GM18858 (cell line): ENCODE measurements at regions not wholly inside any gene's neighbourhood (a gene's known extent, or its start where the extent isn't known, plus 50 kb on each side); places are given as distances from the start of the nearest gene placed in this dataset.

Source experiments
- ATAC-seq: cut with Tn5 transposase; IDR thresholded peaks from one replicate; pipeline ENCODE4 v1.9.1; 2021; ENCODE audit not compliant: unreplicated experiment

- no peak for ATAC-seq
Measured at GRCh38 chr17:71107136-71107535, 937.8 kb downstream of the KCNJ2 start.

GRCh38 chr17:71109697-71110096, 940.4 kb downstream of the KCNJ2 start:
- ATAC-seq = no peak

DNA sequence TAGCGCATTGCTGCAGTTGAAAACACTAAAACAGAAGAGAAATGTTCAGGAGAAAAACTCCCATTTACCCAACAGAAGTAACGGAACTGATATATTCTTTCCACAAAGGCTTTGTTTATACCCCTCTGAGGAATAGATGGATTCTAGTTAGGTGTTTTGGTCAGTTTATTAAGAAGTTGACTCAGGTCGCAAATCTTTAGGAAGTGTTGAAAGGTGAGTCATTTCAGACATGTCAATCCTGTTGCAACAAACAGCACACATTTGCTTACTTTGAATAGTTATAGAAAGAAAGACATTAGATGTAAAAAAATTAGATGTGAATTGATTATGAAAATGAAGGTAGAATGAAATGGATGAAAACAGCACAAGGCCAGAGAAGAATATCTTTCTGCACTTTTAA, 941.0 kb downstream of the KCNJ2 start:
- no peak for ATAC-seq

GRCh38 chr17:71111460-71111859, 942.1 kb downstream of the KCNJ2 start:
- no peak for ATAC-seq

- no peak for ATAC-seq
Measured at GRCh38 chr17:71111934-71112333, 942.6 kb downstream of the KCNJ2 start.

DNA sequence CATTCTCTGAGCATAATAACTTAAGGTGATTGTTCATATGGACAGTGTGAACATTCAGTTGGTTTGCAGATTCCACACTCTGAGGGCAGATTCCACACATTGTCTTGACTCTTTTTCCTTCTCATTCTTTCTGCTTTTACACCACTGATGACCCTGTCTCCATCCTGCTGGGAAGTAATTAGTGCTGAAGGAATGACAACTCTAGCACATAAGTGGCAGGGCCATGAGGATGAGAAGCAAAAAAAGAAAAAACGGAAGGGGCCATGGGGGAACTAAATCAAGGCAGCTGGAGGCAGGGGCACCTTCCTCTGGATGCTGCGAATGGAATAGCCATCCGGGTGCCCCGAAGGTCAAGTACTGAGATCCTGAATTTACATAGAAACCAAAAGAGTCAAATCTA, 944.0 kb downstream of the KCNJ2 start:
- ATAC-seq = no peak

- no peak for ATAC-seq
Measured at GRCh38 chr17:71114911-71115668, 945.8 kb downstream of the KCNJ2 start.

- ATAC-seq = no peak
Measured at GRCh38 chr17:71115669-71115972, 946.3 kb downstream of the KCNJ2 start.

DNA sequence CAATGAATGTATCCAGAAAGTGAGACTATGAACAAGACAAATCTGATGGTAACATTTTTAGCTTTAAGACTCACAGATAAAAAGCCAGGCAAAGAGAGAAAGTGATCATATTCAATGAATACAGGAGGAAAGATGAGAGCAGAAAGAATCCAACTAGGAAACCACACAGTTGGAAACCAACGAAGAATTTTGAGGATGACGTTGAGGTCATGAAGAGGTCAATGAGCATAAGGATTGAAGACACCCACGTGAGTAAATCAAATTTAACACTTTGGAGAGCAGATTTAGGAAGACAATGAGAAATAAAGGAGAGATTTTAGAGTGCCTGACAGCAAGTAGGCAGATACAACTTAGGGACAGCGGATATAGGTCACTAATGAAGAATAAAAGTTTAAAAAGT, 948.1 kb downstream of the KCNJ2 start:
- ATAC-seq = no peak

DNA sequence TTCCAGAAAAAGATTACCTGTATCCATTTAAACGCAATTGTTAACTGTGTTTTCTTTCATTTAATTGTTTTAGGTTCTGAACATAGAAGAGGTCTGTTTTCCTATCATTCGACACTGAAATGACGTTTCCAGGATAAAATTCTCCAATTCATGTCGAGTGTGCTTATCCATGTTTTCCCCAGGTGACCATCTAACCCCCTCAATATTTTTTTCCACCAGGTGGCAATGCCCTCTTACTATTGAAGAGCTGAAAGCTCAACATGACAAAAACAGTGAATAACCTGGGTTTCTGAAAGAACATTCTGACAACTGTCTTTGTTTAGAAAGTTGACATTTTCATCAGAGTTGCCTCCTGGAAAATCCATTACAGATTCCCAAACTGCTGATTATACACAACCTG, 948.7 kb downstream of the KCNJ2 start:
- no peak for ATAC-seq

DNA sequence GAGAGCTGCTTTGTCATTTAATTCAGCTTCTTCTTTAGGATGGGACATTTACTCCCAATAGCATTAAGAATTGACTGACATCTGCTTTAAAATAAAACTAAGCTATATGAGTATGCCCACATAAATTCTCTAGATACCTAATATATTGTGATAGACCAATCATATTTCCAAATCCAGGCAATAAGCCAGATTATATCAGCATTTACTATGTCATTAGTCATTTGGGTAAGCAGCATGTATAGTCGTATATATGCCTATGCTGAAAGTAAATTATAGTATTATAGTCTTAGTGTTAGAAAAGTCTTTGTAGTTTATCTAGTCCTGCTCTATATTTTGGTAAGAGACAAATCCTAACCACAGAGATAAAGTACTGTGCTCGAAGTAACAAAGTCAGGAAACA, 958.1 kb downstream of the KCNJ2 start:
- no peak for ATAC-seq

GRCh38 chr17:71142333-71142732, 973.0 kb downstream of the KCNJ2 start:
- ATAC-seq = no peak

DNA sequence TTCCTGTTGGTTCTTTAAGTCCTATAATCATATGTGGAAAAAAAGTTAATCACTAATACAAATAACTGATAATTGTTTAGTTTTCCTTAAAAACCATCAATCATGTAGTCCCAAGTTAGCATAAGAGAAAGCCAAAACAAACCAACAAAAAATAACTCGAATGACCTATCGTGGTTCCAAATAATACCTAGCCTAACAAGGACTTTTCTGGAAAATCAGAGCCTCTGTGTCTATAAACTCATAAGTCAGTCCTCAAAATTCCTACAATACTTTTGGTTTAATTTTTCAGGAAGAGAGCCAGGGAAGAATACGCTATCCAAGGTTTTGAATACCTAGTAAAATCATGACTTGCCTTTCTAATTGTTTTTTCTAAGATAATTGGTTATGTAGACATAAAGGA, 975.3 kb upstream of the SOX9 start:
- no peak for ATAC-seq

GRCh38 chr17:71147906-71148305, 972.9 kb upstream of the SOX9 start:
- ATAC-seq = no peak

DNA sequence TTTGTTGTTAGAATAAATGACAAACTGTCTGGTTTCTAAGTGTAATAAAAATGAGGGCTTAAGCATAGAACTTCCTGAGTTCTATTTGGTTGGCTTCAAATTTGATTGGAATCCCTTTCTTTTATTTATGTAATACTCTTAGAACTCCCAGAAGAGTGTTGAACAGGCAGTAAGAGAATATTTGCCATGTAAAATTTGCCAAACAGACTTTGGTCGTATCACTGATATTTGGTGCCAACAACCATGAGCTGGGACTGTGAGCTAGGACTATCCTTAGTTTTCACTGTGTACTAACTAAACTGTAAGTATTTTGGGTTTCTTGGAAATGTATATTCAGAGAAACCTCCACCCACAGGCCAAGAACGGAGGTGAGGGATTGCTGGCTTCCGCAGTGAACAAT, 971.2 kb upstream of the SOX9 start:
- ATAC-seq = no peak

DNA sequence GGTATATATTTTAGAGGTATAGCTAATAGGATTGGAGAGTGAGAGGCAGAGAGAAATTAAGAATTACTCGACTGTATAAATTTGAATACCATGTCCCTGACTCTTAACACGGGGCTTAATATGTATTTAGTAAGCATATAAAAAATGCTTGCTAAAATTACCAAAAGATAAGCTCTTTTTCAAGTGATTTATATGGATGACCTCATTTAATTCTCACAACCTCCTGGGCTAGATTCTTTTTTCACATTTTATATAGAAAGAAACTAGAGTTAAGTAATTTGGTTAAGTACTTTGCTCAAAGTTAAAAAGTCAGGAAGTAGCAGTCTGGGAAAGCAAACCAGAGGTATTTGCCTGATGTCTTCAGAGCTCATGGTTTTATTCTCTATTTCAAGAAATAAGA, 963.5 kb upstream of the SOX9 start:
- no peak for ATAC-seq

DNA sequence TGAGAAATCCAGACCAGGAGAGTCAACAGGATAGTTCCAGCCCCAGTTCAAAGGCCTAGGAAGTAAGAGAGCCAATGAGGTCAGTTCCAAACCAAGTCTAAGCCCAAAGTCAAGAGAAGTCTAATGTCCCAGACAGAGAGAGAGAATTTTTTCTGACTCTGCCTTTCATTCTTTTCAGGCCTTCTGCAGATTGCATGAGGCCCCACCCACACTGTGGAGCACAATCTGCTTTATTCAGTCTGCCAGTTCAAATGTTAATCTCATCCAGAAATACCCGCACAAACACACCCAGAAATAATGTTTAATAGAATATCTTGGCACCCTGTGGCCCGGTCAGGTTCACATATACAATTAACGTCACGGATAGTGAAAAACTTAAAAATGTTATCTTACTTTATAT, 962.4 kb upstream of the SOX9 start:
- no peak for ATAC-seq

- ATAC-seq = no peak
Measured at GRCh38 chr17:71163121-71163812, 957.6 kb upstream of the SOX9 start.

GRCh38 chr17:71163813-71164122, 957.1 kb upstream of the SOX9 start:
- ATAC-seq = no peak

DNA sequence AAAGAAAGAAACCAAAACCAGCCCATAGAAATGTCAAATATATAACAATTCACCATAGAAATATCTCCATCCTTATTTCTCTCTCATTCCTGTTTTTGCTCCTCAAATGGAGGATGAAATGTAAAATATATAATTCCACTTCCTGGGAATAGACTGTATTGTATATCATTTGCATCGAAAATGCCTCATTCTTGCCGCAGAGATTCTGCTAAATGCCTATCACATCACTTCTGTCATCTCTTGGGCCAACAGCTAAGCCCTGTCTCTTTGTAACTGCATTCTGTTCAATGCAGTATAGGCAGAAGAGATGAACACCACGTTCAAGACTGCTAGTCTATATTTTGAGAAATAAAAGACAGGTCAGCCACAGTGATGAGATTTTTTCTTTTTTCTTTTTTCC, 956.3 kb upstream of the SOX9 start:
- ATAC-seq = no peak

- no peak for ATAC-seq
Measured at GRCh38 chr17:71166311-71166710, 954.5 kb upstream of the SOX9 start.

GRCh38 chr17:71168053-71168741, 952.6 kb upstream of the SOX9 start:
- ATAC-seq = no peak

DNA sequence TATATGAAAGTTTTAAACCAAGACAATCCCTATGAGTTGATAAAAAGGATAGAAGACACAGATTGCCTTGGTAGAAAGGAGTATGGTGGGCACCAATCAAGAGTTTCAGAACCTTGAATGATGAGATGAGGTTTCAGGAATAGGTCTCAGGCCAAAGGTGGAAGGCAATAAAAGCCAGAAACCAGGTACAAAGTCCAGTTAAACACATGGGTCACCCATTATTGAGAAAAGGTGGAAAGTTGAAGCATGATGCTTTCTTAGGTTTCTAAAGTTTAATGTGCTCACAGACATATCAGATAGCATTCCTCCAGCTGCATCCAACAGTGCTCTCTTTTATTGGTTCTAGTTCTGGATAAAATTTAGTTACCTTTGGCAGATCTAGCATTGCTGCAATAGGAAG, 950.8 kb upstream of the SOX9 start:
- no peak for ATAC-seq
